Naive thymus-derived CD4-positive, alpha-beta T cell (primary cell): ENCODE measurements at regions not wholly inside any gene's neighbourhood (a gene's known extent, or its start where the extent isn't known, plus 50 kb on each side); places are given as distances from the start of the nearest gene placed in this dataset.
A peak's percentile ranks its signal among the peaks of the same experiment; 100 is the strongest.
"Not testable (repeated sequence)": the region's sequence is repeated elsewhere in the genome, so short reads cannot be mapped to it uniquely, and the experiment has no call there.

Experiments
- ATAC-seq: fragments of 150-1000 bp; cut with Tn5 transposase; 2 replicates; pipeline ENCODE4 v1.10.0; 2021; ENCODE audit warnings: mild to moderate bottlenecking, moderate library complexity
- CTCF ChIA-PET: fragments of 350-600 bp; sonication (Branson Sonifier 250); formaldehyde crosslinking; loops from one replicate; lab custom pipeline; 2021; ENCODE audit warnings: antibody characterized with exemption; lab: Charles Lee
- POLR2A ChIA-PET: fragments of 350-600 bp; sonication (Branson Sonifier 250); formaldehyde crosslinking; loops from one replicate; lab custom pipeline; 2021; ENCODE audit warnings: antibody characterized with exemption, inconsistent platforms; lab: Charles Lee
- DNase-seq, 9 donors: peaks; one replicate each; pipeline versions ENCODE4 v3.0.0 to v3.0.0-alpha.2; 2020 to 2022; ENCODE audit warnings: mixed read lengths in 1 of 9
- H3K27ac ChIP-seq: one replicate; pipeline ENCODE4 v1.7.0; 2013; ENCODE audit warnings: mild to moderate bottlenecking, low read depth, low read length, moderate library complexity
- H3K27me3 ChIP-seq, 2 donors: one replicate each; pipeline ENCODE4 v1.7.0; 2013; ENCODE audit warnings: low read length in 2 of 2, mild to moderate bottlenecking in 2 of 2, moderate library complexity in 2 of 2; ENCODE audit not compliant: control insufficient read depth in 2 of 2, insufficient read depth in 2 of 2
- H3K36me3 ChIP-seq, 3 experiments: 1 replicate in 2 of 3; 2 replicates in 1 of 3; pipeline ENCODE4 v1.7.0; 2013; ENCODE audit warnings: low read length in 3 of 3, mild to moderate bottlenecking in 3 of 3, moderate library complexity in 1 of 3; ENCODE audit not compliant: insufficient read depth in 3 of 3, control insufficient read depth in 2 of 3
- H3K4me1 ChIP-seq, 2 donors: one replicate each; pipeline ENCODE4 v1.7.0; 2013; ENCODE audit warnings: low read length in 2 of 2, mild to moderate bottlenecking in 2 of 2, moderate library complexity in 1 of 2; ENCODE audit not compliant: control insufficient read depth in 2 of 2, insufficient read depth in 2 of 2
- H3K4me3 ChIP-seq: 2 replicates; pipeline ENCODE4 v1.7.0; 2013; ENCODE audit warnings: mild to moderate bottlenecking, low read length
- H3K9me3 ChIP-seq, 3 experiments: 1 replicate in 2 of 3; 2 replicates in 1 of 3; pipeline ENCODE4 v1.7.0; 2013; ENCODE audit warnings: low read length in 3 of 3; ENCODE audit not compliant: control insufficient read depth in 2 of 3
- H3K27ac Mint-ChIP-seq, 9 donors: one replicate each; pipeline ENCODE4 v1.8.0; 2020 to 2022; ENCODE audit warnings: mixed read lengths in 9 of 9, mild to moderate bottlenecking in 8 of 9, moderate library complexity in 5 of 9, inconsistent platforms in 2 of 9
- H3K27me3 Mint-ChIP-seq, 5 donors: one replicate each; pipeline ENCODE4 v1.8.0; 2021 to 2022; ENCODE audit warnings: mixed read lengths in 5 of 5, mild to moderate bottlenecking in 1 of 5
- H3K36me3 Mint-ChIP-seq, 5 donors: one replicate each; pipeline ENCODE4 v1.8.0; 2020 to 2022; ENCODE audit warnings: mixed read lengths in 5 of 5, mild to moderate bottlenecking in 3 of 5, inconsistent platforms in 1 of 5
- H3K4me1 Mint-ChIP-seq, 7 donors: one replicate each; pipeline ENCODE4 v1.8.0; 2020 to 2022; ENCODE audit warnings: mixed read lengths in 7 of 7, mild to moderate bottlenecking in 3 of 7, inconsistent platforms in 1 of 7
- H3K4me3 Mint-ChIP-seq, 10 donors: one replicate each; pipeline ENCODE4 v1.8.0; 2020 to 2022; ENCODE audit warnings: mild to moderate bottlenecking in 10 of 10, mixed read lengths in 10 of 10, moderate library complexity in 6 of 10, inconsistent platforms in 2 of 10
- H3K9me3 Mint-ChIP-seq, 11 donors: one replicate each; pipeline ENCODE4 v1.8.0; 2020 to 2022; ENCODE audit warnings: mixed read lengths in 11 of 11, mild to moderate bottlenecking in 4 of 11, inconsistent platforms in 1 of 11, moderate library complexity in 1 of 11
- intact Hi-C, 2 donors: fragments of 100-400 bp; cut with micrococcal nuclease; formaldehyde crosslinking; loops; one replicate each; pipeline ENCODE4 v1.15.1; 2023

DNA sequence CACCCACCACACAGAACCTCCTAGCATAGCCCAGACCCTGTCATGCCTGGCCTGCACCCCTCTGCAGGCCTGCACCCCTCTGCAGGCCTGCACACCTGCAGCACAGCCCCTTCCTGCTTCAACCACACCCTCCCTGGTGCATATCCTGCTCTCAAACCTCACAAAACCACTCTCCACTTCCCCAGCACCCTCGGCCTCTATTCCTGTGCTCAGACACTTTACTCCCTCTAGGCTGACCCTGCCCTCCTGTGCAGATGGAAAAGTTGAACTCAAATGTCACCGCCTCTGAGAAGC lies 292.0 kb downstream of the GOLGA6L6 start:
- DNase-seq, intact Hi-C loops, H3K4me3 Mint-ChIP-seq, H3K36me3 ChIP-seq, H3K4me3 ChIP-seq, H3K9me3 ChIP-seq, H3K27me3 ChIP-seq, H3K4me1 Mint-ChIP-seq, H3K27ac Mint-ChIP-seq, H3K4me1 ChIP-seq, H3K36me3 Mint-ChIP-seq, H3K27me3 Mint-ChIP-seq, H3K27ac ChIP-seq, POLR2A ChIA-PET, H3K9me3 Mint-ChIP-seq, CTCF ChIA-PET: not testable (repeated sequence)
- peak; percentile 22 for ATAC-seq

DNA sequence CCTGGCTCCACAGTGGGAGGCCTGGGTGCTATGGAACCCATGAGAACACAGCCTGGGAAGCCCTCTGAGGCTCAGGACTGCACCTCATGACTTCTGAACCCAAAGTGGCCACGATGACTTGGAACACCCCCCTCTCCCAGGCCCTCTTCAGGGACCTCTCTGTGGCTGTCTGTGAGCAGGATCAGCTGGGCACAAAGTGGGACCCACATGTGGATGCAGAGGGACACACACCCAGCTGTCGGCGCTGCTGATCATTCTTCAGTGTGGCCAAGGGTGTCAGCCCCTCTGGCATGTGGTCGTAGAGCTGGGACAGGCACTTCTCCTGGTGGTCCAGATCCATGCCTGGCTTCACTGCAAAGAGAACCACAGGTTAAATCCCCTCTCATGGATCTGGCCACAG lies 293.2 kb downstream of the GOLGA6L6 start:
- H3K36me3 Mint-ChIP-seq, H3K4me3 Mint-ChIP-seq, H3K4me3 ChIP-seq, POLR2A ChIA-PET, DNase-seq, H3K27me3 ChIP-seq, H3K4me1 ChIP-seq, H3K27ac ChIP-seq, H3K36me3 ChIP-seq, H3K27ac Mint-ChIP-seq, H3K4me1 Mint-ChIP-seq, H3K9me3 ChIP-seq, H3K27me3 Mint-ChIP-seq, intact Hi-C loops, H3K9me3 Mint-ChIP-seq, CTCF ChIA-PET: not testable (repeated sequence)
- ATAC-seq: peak; percentile 3

DNA sequence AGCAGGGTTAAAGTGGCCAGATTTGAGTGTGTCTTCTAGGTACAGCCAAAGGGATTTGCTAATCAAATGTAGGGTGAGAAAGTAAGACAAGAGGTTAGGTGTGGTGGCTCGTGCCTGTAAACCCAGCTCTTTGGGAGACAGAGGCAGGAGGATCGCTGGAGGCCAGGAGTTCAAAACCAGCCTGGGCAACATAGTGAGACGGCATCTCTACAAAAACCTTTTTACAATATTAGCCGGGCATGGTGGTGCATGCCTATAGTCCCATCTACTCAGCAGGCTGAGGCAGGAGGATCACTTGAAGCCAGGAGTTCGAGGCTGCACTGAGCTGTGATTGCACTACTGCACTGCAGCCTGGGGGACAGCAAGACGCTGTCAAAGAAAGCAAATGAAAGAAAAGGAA lies 294.5 kb downstream of the GOLGA6L6 start:
- H3K4me3 ChIP-seq, H3K4me1 Mint-ChIP-seq, H3K36me3 ChIP-seq, H3K36me3 Mint-ChIP-seq, DNase-seq, H3K4me3 Mint-ChIP-seq, H3K9me3 ChIP-seq, POLR2A ChIA-PET, H3K4me1 ChIP-seq, H3K27ac Mint-ChIP-seq, H3K27me3 ChIP-seq, ATAC-seq, CTCF ChIA-PET, H3K9me3 Mint-ChIP-seq, intact Hi-C loops, H3K27ac ChIP-seq, H3K27me3 Mint-ChIP-seq: not testable (repeated sequence)

DNA sequence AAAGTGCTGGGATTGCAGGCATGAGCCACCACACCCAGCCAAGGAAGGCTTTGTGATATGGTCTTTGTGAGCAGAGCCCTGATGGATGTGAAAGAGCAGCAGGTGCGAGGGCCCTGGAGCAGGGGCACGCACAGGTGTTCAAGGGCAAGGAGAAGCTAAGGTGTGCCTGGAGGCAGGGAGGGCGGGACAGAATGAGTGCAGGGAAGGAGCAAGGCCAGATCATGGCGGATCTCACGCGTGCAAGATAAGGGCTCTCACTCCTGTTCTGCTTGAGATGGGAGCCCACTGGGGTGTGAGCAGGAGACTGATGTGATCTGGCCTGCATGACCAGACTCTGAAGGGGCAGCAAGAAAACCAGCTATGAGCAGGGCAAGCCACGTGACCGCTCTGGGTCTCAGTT lies 295.0 kb downstream of the GOLGA6L6 start:
- H3K36me3 ChIP-seq, ATAC-seq, H3K36me3 Mint-ChIP-seq, H3K4me3 Mint-ChIP-seq, H3K27me3 ChIP-seq, DNase-seq, H3K27ac ChIP-seq, CTCF ChIA-PET, H3K4me1 Mint-ChIP-seq, H3K27me3 Mint-ChIP-seq, POLR2A ChIA-PET, H3K4me1 ChIP-seq, H3K4me3 ChIP-seq, H3K27ac Mint-ChIP-seq, H3K9me3 Mint-ChIP-seq, H3K9me3 ChIP-seq, intact Hi-C loops: not testable (repeated sequence)

DNA sequence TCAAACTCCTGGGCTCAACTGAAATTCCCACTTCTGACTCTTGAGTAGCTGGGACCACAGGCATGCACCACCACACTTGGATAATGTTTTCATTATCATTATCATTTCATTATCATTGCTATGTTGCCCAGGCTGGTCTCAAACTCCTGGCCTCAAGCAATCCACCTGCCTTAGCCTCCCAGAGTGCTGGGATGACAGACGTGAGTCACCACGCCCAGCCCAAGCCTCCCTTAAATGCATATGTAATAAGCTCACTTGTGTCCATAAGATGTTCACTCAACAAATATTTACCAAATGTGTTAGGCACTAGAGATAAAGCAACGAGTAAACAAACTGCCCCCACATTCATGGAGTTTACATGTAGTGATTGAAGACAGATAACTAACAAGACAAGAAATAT lies 295.7 kb downstream of the GOLGA6L6 start:
- H3K4me3 ChIP-seq, CTCF ChIA-PET, H3K4me3 Mint-ChIP-seq, H3K9me3 ChIP-seq, H3K36me3 ChIP-seq, ATAC-seq, intact Hi-C loops, H3K27ac ChIP-seq, H3K9me3 Mint-ChIP-seq, H3K27me3 Mint-ChIP-seq, H3K27ac Mint-ChIP-seq, H3K36me3 Mint-ChIP-seq, POLR2A ChIA-PET, H3K27me3 ChIP-seq, H3K4me1 Mint-ChIP-seq, H3K4me1 ChIP-seq, DNase-seq: not testable (repeated sequence)

DNA sequence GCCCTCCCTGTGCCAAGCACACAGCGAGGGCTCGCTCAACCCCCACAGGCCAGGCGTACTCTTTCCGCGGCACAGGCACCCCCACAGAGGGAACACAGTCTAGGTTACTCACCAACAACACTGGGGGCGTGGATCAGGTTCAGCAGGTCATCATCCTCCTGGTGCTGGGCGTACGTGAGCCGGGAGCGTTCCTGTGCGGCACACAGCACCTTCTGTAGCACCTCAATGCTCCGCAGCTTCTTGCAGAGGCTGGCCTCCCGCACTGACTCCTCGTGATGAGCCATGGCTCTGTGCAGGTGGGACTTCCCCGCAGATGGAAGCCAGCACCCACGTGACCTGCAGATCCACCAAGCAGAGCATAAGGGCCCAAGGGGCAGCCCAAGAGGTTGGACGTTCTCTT lies 296.8 kb downstream of the GOLGA6L6 start:
- intact Hi-C loops: not testable (repeated sequence)

DNA sequence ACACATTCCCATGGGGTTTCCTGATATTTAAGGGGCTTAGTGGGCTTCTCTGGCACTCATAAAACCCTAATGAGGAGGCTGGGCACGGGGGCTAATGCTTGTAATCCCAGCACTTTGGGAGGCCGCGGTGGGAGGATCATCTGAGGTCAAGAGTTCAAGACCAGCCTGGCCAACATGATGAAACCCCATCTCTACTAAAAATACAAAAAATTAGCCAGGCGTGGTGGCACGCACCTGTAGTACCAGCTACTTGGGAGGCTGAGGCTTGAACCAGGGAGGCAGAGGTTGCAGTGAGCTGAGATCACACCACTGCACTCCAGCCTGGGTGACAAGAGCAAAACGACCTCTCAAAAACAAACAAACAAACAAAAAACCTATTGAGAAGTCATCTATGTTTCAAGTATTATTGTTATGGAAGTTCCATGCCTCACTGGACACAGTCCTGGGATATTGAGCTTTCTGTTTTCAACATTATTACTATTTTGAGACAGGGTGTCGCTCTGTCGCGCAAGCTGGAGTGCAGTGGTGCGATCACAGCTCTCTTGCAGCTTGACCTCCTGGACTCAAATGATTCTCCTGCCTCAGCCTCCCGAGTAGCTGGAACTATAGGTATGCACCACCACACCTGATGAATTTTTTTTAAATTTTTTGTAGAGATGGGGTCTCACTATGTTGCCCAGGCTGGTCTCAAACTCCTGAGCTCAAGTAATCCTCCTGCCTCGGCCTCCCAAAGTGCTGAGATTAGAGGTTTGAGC lies 297.9 kb downstream of the GOLGA6L6 start:
- ATAC-seq, CTCF ChIA-PET, H3K9me3 Mint-ChIP-seq, H3K27ac ChIP-seq, H3K4me3 Mint-ChIP-seq, intact Hi-C loops, H3K36me3 Mint-ChIP-seq, H3K36me3 ChIP-seq, H3K4me1 Mint-ChIP-seq, H3K27me3 ChIP-seq, H3K9me3 ChIP-seq, H3K27ac Mint-ChIP-seq, H3K4me1 ChIP-seq, POLR2A ChIA-PET, H3K4me3 ChIP-seq, H3K27me3 Mint-ChIP-seq, DNase-seq: not testable (repeated sequence)

More for the DNA sequence above, 296.8 kb downstream of the GOLGA6L6 start:
- ATAC-seq, H3K4me1 Mint-ChIP-seq, H3K27ac Mint-ChIP-seq, POLR2A ChIA-PET, H3K27me3 Mint-ChIP-seq, H3K9me3 Mint-ChIP-seq, DNase-seq, H3K36me3 Mint-ChIP-seq, H3K27ac ChIP-seq, H3K4me1 ChIP-seq, H3K27me3 ChIP-seq, CTCF ChIA-PET, H3K9me3 ChIP-seq, H3K36me3 ChIP-seq, H3K4me3 ChIP-seq, H3K4me3 Mint-ChIP-seq: not testable (repeated sequence)
